Type B pancreatic cell (in vitro differentiated cells): ENCODE measurements at regions not wholly inside any gene's neighbourhood (a gene's known extent, or its start where the extent isn't known, plus 50 kb on each side); places are given as distances from the start of the nearest gene placed in this dataset.
"Not testable (repeated sequence)": the region's sequence is repeated elsewhere in the genome, so short reads cannot be mapped to it uniquely, and the experiment has no call there.

ENCODE experiments used
- DNase-seq: peaks from one replicate; pipeline ENCODE4 v3.0.0; 2021; ENCODE audit warnings: mixed read lengths; ENCODE audit not compliant: unreplicated experiment; ENCODE audit errors: extremely low spot score
- H3K27ac Mint-ChIP-seq: 2 replicates; pipeline ENCODE4 v1.8.0; 2021; ENCODE audit warnings: mild to moderate bottlenecking, mixed read lengths
- H3K27me3 Mint-ChIP-seq: 2 replicates; pipeline ENCODE4 v1.8.0; 2021; ENCODE audit warnings: mixed read lengths
- H3K36me3 Mint-ChIP-seq: 2 replicates; pipeline ENCODE4 v1.8.0; 2021; ENCODE audit warnings: mixed read lengths
- H3K4me1 Mint-ChIP-seq: one replicate; pipeline ENCODE4 v1.8.0; 2021; ENCODE audit warnings: mixed read lengths; ENCODE audit not compliant: unreplicated experiment
- H3K4me3 Mint-ChIP-seq: 2 replicates; pipeline ENCODE4 v1.8.0; 2021; ENCODE audit warnings: mild to moderate bottlenecking, mixed read lengths
- H3K9me3 Mint-ChIP-seq: 2 replicates; pipeline ENCODE4 v1.8.0; 2021; ENCODE audit warnings: mixed read lengths
- CTCF ChIP-seq: fragments of 200-600 bp; sonication (generic); conservative IDR thresholded peaks from 2 replicates; pipeline ENCODE4 v1.5.0; 2021; ENCODE audit warnings: antibody characterized with exemption, mild to moderate bottlenecking

DNA sequence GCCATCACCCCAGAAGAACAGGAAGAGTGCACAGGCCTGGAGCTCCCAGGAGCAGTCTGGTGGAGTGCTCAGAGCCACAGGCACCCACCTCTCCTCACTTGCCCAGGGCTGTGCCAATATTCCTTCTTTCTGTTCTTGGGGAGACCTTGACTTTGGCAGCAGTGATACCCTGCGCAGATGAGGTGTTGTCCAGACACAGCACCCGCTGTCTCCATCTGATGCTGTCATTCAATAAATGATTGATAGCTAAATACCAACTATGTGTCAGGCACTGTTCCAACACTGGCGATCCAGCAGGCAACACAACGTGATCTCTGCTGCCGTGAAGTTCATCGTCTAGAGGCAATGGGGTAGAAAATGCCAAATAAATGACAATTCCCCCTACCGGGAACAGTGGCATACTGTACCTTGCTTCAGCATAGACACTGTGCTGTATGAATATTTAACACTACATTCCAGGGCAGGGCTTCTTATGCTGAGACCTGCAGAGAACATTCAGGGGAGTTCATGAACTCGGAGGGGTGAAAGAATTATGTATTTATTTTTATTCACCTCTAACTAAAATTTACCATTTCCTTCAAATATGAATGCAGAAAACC is 320.5 kb upstream of the NCKAP5 start:
- H3K36me3 Mint-ChIP-seq: no peaks in the 10 kb centered on the region
- no peak overlapping the region for H3K27ac Mint-ChIP-seq
- H3K4me3 Mint-ChIP-seq: no peak overlapping the region
- peaks cover 7% of the 10 kb centered on the region for H3K4me1 Mint-ChIP-seq
- H3K9me3 Mint-ChIP-seq: no peaks in the 10 kb centered on the region
- DNase-seq: no peak
- peaks cover 13% of the 10 kb centered on the region for H3K27me3 Mint-ChIP-seq
- TF ChIP-seq CTCF: no peak

- Mint-ChIP-seq H3K27ac (no peak overlapping the region), H3K9me3 (no peaks in the 10 kb centered on the region), H3K4me1 (no peaks in the 10 kb centered on the region), H3K4me3 (no peak overlapping the region), H3K27me3 (peaks cover 18% of the 10 kb centered on the region), H3K36me3 (no peaks in the 10 kb centered on the region)
- no peak for DNase-seq
- no peak for TF ChIP-seq CTCF
Observed at GRCh38 chr2:133892352-133892913, 324.2 kb upstream of the NCKAP5 start.

DNA sequence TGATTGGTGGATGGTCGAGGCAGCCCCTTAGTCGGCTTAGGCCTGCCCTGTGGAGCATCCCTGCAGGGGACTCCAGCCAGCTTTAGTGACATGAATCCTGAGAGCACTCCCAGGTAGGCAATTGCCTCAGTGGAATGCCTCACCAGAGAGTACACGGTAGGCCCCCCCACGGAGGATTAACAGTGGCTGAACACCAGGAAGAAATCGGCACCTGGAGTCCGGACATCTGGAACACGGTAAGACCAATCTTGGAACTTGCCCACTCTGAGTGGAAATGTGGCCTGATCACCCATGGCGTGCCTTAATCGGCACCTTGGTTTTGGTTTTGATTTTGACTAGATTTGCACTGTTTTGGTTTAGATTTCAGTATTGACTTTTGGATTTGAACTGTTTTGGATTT is 326.2 kb upstream of the NCKAP5 start:
- DNase-seq: no peak
- TF ChIP-seq CTCF: no peak
- no peak overlapping the region for H3K4me3 Mint-ChIP-seq
- peaks cover 18% of the 10 kb centered on the region for H3K27me3 Mint-ChIP-seq
- no peaks in the 10 kb centered on the region for H3K4me1 Mint-ChIP-seq
- no peaks in the 10 kb centered on the region for H3K9me3 Mint-ChIP-seq
- H3K36me3 Mint-ChIP-seq: no peaks in the 10 kb centered on the region
- no peak overlapping the region for H3K27ac Mint-ChIP-seq

DNA sequence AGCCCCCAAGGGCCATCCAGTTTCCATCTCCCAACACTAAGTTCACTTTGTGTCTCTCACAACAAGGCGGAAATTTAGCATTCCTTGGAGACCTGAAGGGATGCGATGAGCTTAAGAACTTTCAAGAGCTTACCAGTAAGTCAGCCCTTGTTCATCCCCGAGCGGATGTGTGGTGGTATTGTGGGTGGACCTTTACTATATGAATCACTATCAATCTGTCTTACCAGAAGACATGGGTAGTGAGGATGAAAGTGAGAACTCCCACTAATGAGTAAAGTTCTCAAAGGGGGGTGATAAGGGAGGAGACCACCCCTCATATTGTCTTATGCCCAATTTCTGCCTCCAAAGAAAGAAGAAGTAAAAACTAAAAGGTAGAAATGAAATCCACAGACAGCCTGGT is 329.6 kb upstream of the NCKAP5 start:
- not testable (repeated sequence) for H3K4me1 Mint-ChIP-seq

GRCh38 chr2:133900909-133901308 is 332.6 kb upstream of the NCKAP5 start:
- Mint-ChIP-seq H3K27ac (no peak overlapping the region), H3K9me3 (no peaks in the 10 kb centered on the region), H3K4me1 (no peaks in the 10 kb centered on the region), H3K36me3 (no peaks in the 10 kb centered on the region), H3K4me3 (no peak overlapping the region), H3K27me3 (peaks cover 9% of the 10 kb centered on the region)
- no peak for TF ChIP-seq CTCF
- no peak for DNase-seq

More for the DNA sequence above, 329.6 kb upstream of the NCKAP5 start:
- H3K9me3 Mint-ChIP-seq, H3K27ac Mint-ChIP-seq, DNase-seq, H3K4me3 Mint-ChIP-seq, H3K36me3 Mint-ChIP-seq: not testable (repeated sequence)
- H3K27me3 Mint-ChIP-seq: peaks cover 12% of the 10 kb centered on the region

- Mint-ChIP-seq H3K27me3 (peaks cover 3% of the 10 kb centered on the region), H3K9me3 (no peaks in the 10 kb centered on the region), H3K27ac (no peak overlapping the region), H3K36me3 (no peaks in the 10 kb centered on the region), H3K4me3 (no peak overlapping the region), H3K4me1 (no peaks in the 10 kb centered on the region)
- no peak for TF ChIP-seq CTCF
- no peak for DNase-seq
Observed at GRCh38 chr2:133906396-133906795, 338.1 kb upstream of the NCKAP5 start.
